GM21717 (cell line): ENCODE measurements at regions not wholly inside any gene's neighbourhood (a gene's known extent, or its start where the extent isn't known, plus 50 kb on each side); places are given as distances from the start of the nearest gene placed in this dataset.
A peak's percentile ranks its signal among the peaks of the same experiment; 100 is the strongest.

Source experiments
- ATAC-seq: cut with Tn5 transposase; IDR thresholded peaks from one replicate; pipeline ENCODE4 v1.9.1; 2021; ENCODE audit warnings: mild to moderate bottlenecking, moderate library complexity; ENCODE audit not compliant: unreplicated experiment

- no peak for ATAC-seq
Observed at GRCh38 chr2:45301307-45302277, 292.3 kb upstream of the SIX2 start.

- no peak for ATAC-seq
Observed at GRCh38 chr2:45300026-45300750, 290.9 kb upstream of the SIX2 start.

GRCh38 chr2:45299361-45299760 is 290.1 kb upstream of the SIX2 start:
- no peak for ATAC-seq

GRCh38 chr2:45293182-45293581 is 283.9 kb upstream of the SIX2 start:
- no peak for ATAC-seq

GRCh38 chr2:45291296-45291701 is 282.0 kb upstream of the SIX2 start:
- ATAC-seq: no peak

GRCh38 chr2:45289997-45290709 is 280.9 kb upstream of the SIX2 start:
- peak; percentile 68 for ATAC-seq

GRCh38 chr2:45288532-45289417 is 279.5 kb upstream of the SIX2 start:
- ATAC-seq: no peak

GRCh38 chr2:45287045-45287444 is 277.8 kb upstream of the SIX2 start:
- no peak for ATAC-seq

GRCh38 chr2:45285771-45286390 is 276.6 kb upstream of the SIX2 start:
- ATAC-seq: no peak

GRCh38 chr2:45285311-45285710 is 276.1 kb upstream of the SIX2 start:
- ATAC-seq: no peak

GRCh38 chr2:45284621-45284995 is 275.4 kb upstream of the SIX2 start:
- ATAC-seq: no peak

- ATAC-seq: no peak
Observed at GRCh38 chr2:45283764-45284620, 274.7 kb upstream of the SIX2 start.

GRCh38 chr2:45282646-45283045 is 273.4 kb upstream of the SIX2 start:
- ATAC-seq: no peak

- ATAC-seq: no peak
Observed at GRCh38 chr2:45281311-45281710, 272.1 kb upstream of the SIX2 start.

GRCh38 chr2:45280794-45281193 is 271.5 kb upstream of the SIX2 start:
- ATAC-seq: no peak

GRCh38 chr2:45279356-45279755 is 270.1 kb upstream of the SIX2 start:
- no peak for ATAC-seq

GRCh38 chr2:45278365-45279078 is 269.3 kb upstream of the SIX2 start:
- ATAC-seq: no peak

GRCh38 chr2:45276914-45277313 is 267.7 kb upstream of the SIX2 start:
- ATAC-seq: no peak
